ENCODE measurements at regions not wholly inside any gene's neighbourhood (a gene's known extent, or its start where the extent isn't known, plus 50 kb on each side); places are given as distances from the start of the nearest gene placed in this dataset.

GRCh38 chr1:221456918-221457317, 285.0 kb downstream of the DUSP10 start:
- TF ChIP-seq EZH2 (IDR thresholded peaks at IDR 0.05; ENCODE audit: borderline replicate concordance, low read length): no peak
- TF ChIP-seq, protein P1, sequence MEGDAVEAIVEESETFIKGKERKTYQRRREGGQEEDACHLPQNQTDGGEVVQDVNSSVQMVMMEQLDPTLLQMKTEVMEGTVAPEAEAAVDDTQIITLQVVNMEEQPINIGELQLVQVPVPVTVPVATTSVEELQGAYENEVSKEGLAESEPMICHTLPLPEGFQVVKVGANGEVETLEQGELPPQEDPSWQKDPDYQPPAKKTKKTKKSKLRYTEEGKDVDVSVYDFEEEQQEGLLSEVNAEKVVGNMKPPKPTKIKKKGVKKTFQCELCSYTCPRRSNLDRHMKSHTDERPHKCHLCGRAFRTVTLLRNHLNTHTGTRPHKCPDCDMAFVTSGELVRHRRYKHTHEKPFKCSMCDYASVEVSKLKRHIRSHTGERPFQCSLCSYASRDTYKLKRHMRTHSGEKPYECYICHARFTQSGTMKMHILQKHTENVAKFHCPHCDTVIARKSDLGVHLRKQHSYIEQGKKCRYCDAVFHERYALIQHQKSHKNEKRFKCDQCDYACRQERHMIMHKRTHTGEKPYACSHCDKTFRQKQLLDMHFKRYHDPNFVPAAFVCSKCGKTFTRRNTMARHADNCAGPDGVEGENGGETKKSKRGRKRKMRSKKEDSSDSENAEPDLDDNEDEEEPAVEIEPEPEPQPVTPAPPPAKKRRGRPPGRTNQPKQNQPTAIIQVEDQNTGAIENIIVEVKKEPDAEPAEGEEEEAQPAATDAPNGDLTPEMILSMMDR (IDR thresholded peaks at IDR 0.05; ENCODE audit: low read length): no peak
- Histone ChIP-seq H4K20me1 (ENCODE audit: insufficient read depth, low read length) (no peaks in the 10 kb centered on the region), H3K27ac (ENCODE audit: low read depth, low read length, poor library complexity, severe bottlenecking) (no peak overlapping the region), H3K9ac (ENCODE audit: low read length) (no peak overlapping the region), H3K4me3 (ENCODE audit: low read depth, low read length, poor library complexity, severe bottlenecking) (no peak overlapping the region), H3K79me2 (ENCODE audit: insufficient read depth, low read length) (no peaks in the 10 kb centered on the region), H3K27me3 (ENCODE audit: insufficient read depth, low read length) (no peaks in the 10 kb centered on the region; the same call in 1 of the 2 replicates), H2AFZ (ENCODE audit: low read length) (no peak overlapping the region), H3K9me2 (ENCODE audit: low read depth, low read length) (no peaks in the 10 kb centered on the region), H3K9me3 (ENCODE audit: low read length) (no peaks in the 10 kb centered on the region), H3K36me3 (ENCODE audit: insufficient read depth, low read length) (no peaks in the 10 kb centered on the region), H3K4me2 (ENCODE audit: low read length) (no peak overlapping the region), H3F3A (ENCODE audit: insufficient read depth, low read length) (no peaks in the 10 kb centered on the region), H3K4me1 (ENCODE audit: insufficient read depth, low read length, severe bottlenecking) (no peaks in the 10 kb centered on the region)

DNA sequence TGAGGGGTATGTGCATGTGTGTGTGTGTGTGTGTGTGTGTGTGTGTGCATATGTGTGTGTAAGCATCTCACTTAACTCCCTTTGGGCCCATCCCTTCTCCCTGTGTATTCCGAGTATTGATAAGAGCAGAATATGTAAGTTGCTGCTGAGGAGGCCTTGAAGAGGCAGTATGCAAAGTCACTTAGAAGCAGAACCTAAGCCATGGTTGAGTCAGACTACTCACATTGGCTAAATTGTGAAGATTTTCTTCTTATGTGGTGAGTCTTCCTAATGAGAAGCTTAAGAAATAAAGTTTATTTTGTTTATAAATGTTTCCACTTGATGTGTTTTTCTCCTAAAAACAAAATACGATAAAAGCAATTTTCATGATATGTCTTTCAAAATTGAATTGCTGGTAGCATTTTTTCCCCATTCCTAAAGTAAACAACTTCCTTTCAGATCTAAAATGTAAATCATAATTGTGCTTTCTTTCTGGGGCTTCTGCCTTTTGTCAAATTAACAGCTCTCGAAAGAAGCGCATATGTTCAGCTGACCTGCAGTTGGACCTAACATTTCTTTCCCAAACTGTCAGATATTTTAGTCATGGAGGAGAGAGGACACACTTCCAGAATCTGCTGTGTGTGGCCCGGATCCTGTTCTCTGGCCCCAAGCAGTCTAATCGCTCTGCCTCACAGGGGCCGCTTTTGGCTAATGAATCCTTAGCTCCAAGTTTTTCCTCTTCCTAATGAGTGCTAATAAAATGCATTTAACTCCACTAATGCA, 284.0 kb downstream of the DUSP10 start:
- no peak overlapping the region for H2AFZ ChIP-seq (ENCODE audit: low read length)
- H3K27me3 ChIP-seq (ENCODE audit: insufficient read depth, low read length): no peaks in the 10 kb centered on the region; the same call in 1 of the 2 replicates
- H3K4me2 ChIP-seq (ENCODE audit: low read length): no peak overlapping the region
- no peak overlapping the region for H3K9ac ChIP-seq (ENCODE audit: low read length)
- H3K36me3 ChIP-seq (ENCODE audit: insufficient read depth, low read length): no peaks in the 10 kb centered on the region
- no peaks in the 10 kb centered on the region for H3K4me1 ChIP-seq (ENCODE audit: insufficient read depth, low read length, severe bottlenecking)
- no peak overlapping the region for H3K27ac ChIP-seq (ENCODE audit: low read depth, low read length, poor library complexity, severe bottlenecking)
- no peaks in the 10 kb centered on the region for H3K9me2 ChIP-seq (ENCODE audit: low read depth, low read length)
- no peaks in the 10 kb centered on the region for H3K9me3 ChIP-seq (ENCODE audit: low read length)
- H3K79me2 ChIP-seq (ENCODE audit: insufficient read depth, low read length): no peaks in the 10 kb centered on the region
- no peak overlapping the region for H3K4me3 ChIP-seq (ENCODE audit: low read depth, low read length, poor library complexity, severe bottlenecking)
- no peaks in the 10 kb centered on the region for H3F3A ChIP-seq (ENCODE audit: insufficient read depth, low read length)
- no peak for TF ChIP-seq EZH2 (IDR thresholded peaks at IDR 0.05; ENCODE audit: borderline replicate concordance, low read length)
- TF ChIP-seq, protein P1 (IDR thresholded peaks at IDR 0.05; ENCODE audit: low read length): no peak
- H4K20me1 ChIP-seq (ENCODE audit: insufficient read depth, low read length): no peaks in the 10 kb centered on the region

GRCh38 chr1:221458447-221459156, 283.3 kb downstream of the DUSP10 start:
- Histone ChIP-seq H3F3A (ENCODE audit: insufficient read depth, low read length) (no peaks in the 10 kb centered on the region), H3K79me2 (ENCODE audit: insufficient read depth, low read length) (no peaks in the 10 kb centered on the region), H3K4me2 (ENCODE audit: low read length) (no peak overlapping the region), H2AFZ (ENCODE audit: low read length) (no peak overlapping the region), H3K9me3 (ENCODE audit: low read length) (no peaks in the 10 kb centered on the region), H3K4me3 (ENCODE audit: low read depth, low read length, poor library complexity, severe bottlenecking) (no peak overlapping the region), H3K36me3 (ENCODE audit: insufficient read depth, low read length) (no peaks in the 10 kb centered on the region), H3K9me2 (ENCODE audit: low read depth, low read length) (no peaks in the 10 kb centered on the region), H4K20me1 (ENCODE audit: insufficient read depth, low read length) (no peaks in the 10 kb centered on the region), H3K27me3 (ENCODE audit: insufficient read depth, low read length) (no peaks in the 10 kb centered on the region; the same call in 1 of the 2 replicates), H3K4me1 (ENCODE audit: insufficient read depth, low read length, severe bottlenecking) (no peaks in the 10 kb centered on the region), H3K9ac (ENCODE audit: low read length) (no peak overlapping the region), H3K27ac (ENCODE audit: low read depth, low read length, poor library complexity, severe bottlenecking) (no peak overlapping the region)
- no peak for TF ChIP-seq EZH2 (IDR thresholded peaks at IDR 0.05; ENCODE audit: borderline replicate concordance, low read length)
- TF ChIP-seq, protein P1 (IDR thresholded peaks at IDR 0.05; ENCODE audit: low read length): no peak
